GM23338 (cell line): ENCODE measurements at regions not wholly inside any gene's neighbourhood (a gene's known extent, or its start where the extent isn't known, plus 50 kb on each side); places are given as distances from the start of the nearest gene placed in this dataset.
A peak's percentile ranks its signal among the peaks of the same experiment; 100 is the strongest.

Experiments
- ATAC-seq: fragments of 200-7000 bp; cut with Tn5 transposase; 3 replicates; pipeline ENCODE4 v1.9.1; 2020
- DNase-seq: peaks from one replicate; pipeline ENCODE4 v3.0.0-alpha.2; 2015; ENCODE audit warnings: low spot score
- H2AFZ ChIP-seq: fragments of 200-600 bp; sonication (generic); 2 replicates; pipeline ENCODE4 v1.8.0; 2016; ENCODE audit warnings: antibody characterized with exemption, mild to moderate bottlenecking, moderate library complexity
- H3F3A ChIP-seq: fragments of 200-600 bp; sonication (generic); replicated peaks from 2 replicates; pipeline ENCODE4 v1.8.0; 2017; ENCODE audit warnings: antibody characterized with exemption, mixed run types, low read depth
- H3K27ac ChIP-seq: fragments of 200-600 bp; sonication (generic); 2 replicates; pipeline ENCODE4 v1.6.1; 2016; ENCODE audit warnings: low read depth
- H3K27me3 ChIP-seq: fragments of 200-600 bp; sonication (generic); 2 replicates; pipeline ENCODE4 v1.8.0; 2016; ENCODE audit warnings: mild to moderate bottlenecking, mixed run types, moderate library complexity; ENCODE audit not compliant: insufficient read depth
- H3K36me3 ChIP-seq: fragments of 200-600 bp; sonication (generic); 2 replicates; pipeline ENCODE4 v1.8.0; 2016; ENCODE audit warnings: mild to moderate bottlenecking; ENCODE audit not compliant: insufficient read depth
- H3K4me1 ChIP-seq: fragments of 200-600 bp; sonication (generic); 2 replicates; pipeline ENCODE4 v1.8.0; 2016; ENCODE audit warnings: mild to moderate bottlenecking, moderate library complexity; ENCODE audit not compliant: insufficient read depth
- H3K4me2 ChIP-seq: fragments of 200-600 bp; sonication (generic); 2 replicates; pipeline ENCODE4 v1.7.1; 2017; ENCODE audit warnings: mixed run types
- H3K4me3 ChIP-seq: fragments of 200-600 bp; sonication (generic); 2 replicates; pipeline ENCODE4 v1.6.1; 2016; ENCODE audit warnings: mixed run types
- H3K79me2 ChIP-seq: fragments of 200-600 bp; sonication (generic); replicated peaks from 2 replicates; pipeline ENCODE4 v1.8.0; 2017; ENCODE audit warnings: mild to moderate bottlenecking; ENCODE audit not compliant: insufficient read depth
- H3K9me2 ChIP-seq: fragments of 200-600 bp; sonication (generic); 2 replicates; pipeline ENCODE4 v1.8.0; 2017; ENCODE audit not compliant: insufficient read depth
- H4K20me1 ChIP-seq: fragments of 200-600 bp; sonication (generic); replicated peaks from 2 replicates; pipeline ENCODE4 v1.8.0; 2017; ENCODE audit warnings: mild to moderate bottlenecking; ENCODE audit not compliant: insufficient read depth
- H3K27ac Mint-ChIP-seq: 2 replicates; pipeline ENCODE4 v1.8.0; 2020; ENCODE audit warnings: inconsistent platforms, mild to moderate bottlenecking, moderate library complexity, mixed read lengths
- H3K27me3 Mint-ChIP-seq: 3 replicates; pipeline ENCODE4 v1.8.0; 2022; ENCODE audit warnings: low read depth, mild to moderate bottlenecking, moderate library complexity, mixed read lengths, inconsistent platforms; ENCODE audit not compliant: insufficient read depth, poor library complexity
- H3K36me3 Mint-ChIP-seq: 3 replicates; pipeline ENCODE4 v1.8.0; 2021; ENCODE audit warnings: low read depth, mild to moderate bottlenecking, inconsistent platforms, moderate library complexity, mixed read lengths
- H3K4me1 Mint-ChIP-seq: 3 replicates; pipeline ENCODE4 v1.8.0; 2020; ENCODE audit warnings: mild to moderate bottlenecking, inconsistent platforms, mixed read lengths
- H3K4me3 Mint-ChIP-seq: 3 replicates; pipeline ENCODE4 v1.8.0; 2021; ENCODE audit warnings: moderate library complexity, mild to moderate bottlenecking, inconsistent platforms, mixed read lengths
- H3K9me3 Mint-ChIP-seq: 3 replicates; pipeline ENCODE4 v1.8.0; 2020; ENCODE audit warnings: moderate library complexity, mild to moderate bottlenecking, inconsistent platforms, mixed read lengths
- CREB1 ChIP-seq: fragments of 250-450 bp; sonication (Bioruptor Pico); IDR thresholded peaks from 2 replicates; pipeline ENCODE4 v1.5.0; 2020; ENCODE audit warnings: low read depth, mild to moderate bottlenecking, moderate library complexity
- EZH2phosphoT487 ChIP-seq: fragments of 200-600 bp; sonication (generic); IDR thresholded peaks from one replicate; pipeline ENCODE4 v1.8.1; 2018; ENCODE audit warnings: antibody characterized with exemption; ENCODE audit not compliant: unreplicated experiment
- JUNB ChIP-seq: IDR thresholded peaks from one replicate; pipeline ENCODE4 v1.6.1; 2016; ENCODE audit warnings: antibody characterized with exemption; ENCODE audit not compliant: unreplicated experiment
- POLR2AphosphoS5 ChIP-seq: IDR thresholded peaks from 2 replicates; pipeline ENCODE4 v1.6.1; 2016; ENCODE audit warnings: antibody characterized with exemption, low read depth
- STAT1 ChIP-seq: IDR thresholded peaks from one replicate; pipeline ENCODE4 v1.6.1; 2016; ENCODE audit warnings: antibody characterized with exemption; ENCODE audit not compliant: unreplicated experiment
- ZNF114 ChIP-seq: fragments of 250-450 bp; sonication (Bioruptor Pico); IDR thresholded peaks from 2 replicates; pipeline ENCODE4 v1.5.0; 2020; ENCODE audit warnings: mild to moderate bottlenecking, moderate library complexity
- ZNF331 ChIP-seq: fragments of 250-450 bp; sonication (Bioruptor Pico); IDR thresholded peaks from 2 replicates; pipeline ENCODE4 v1.5.0; 2020; ENCODE audit warnings: low read depth, mild to moderate bottlenecking, moderate library complexity
- TF ChIP-seq, protein P1 (sequence below): fragments of 250-450 bp; sonication (Bioruptor Pico); IDR thresholded peaks from 2 replicates; pipeline ENCODE4 v1.5.0; 2020; ENCODE audit warnings: mild to moderate bottlenecking, moderate library complexity
- TF ChIP-seq, protein P2 (sequence below): IDR thresholded peaks from 2 replicates; pipeline ENCODE4 v1.6.1; 2016; ENCODE audit warnings: antibody characterized with exemption
- TF ChIP-seq, protein P3 (sequence below): IDR thresholded peaks from one replicate; pipeline ENCODE4 v1.6.1; 2018; ENCODE audit warnings: antibody characterized with exemption; ENCODE audit not compliant: unreplicated experiment

DNA sequence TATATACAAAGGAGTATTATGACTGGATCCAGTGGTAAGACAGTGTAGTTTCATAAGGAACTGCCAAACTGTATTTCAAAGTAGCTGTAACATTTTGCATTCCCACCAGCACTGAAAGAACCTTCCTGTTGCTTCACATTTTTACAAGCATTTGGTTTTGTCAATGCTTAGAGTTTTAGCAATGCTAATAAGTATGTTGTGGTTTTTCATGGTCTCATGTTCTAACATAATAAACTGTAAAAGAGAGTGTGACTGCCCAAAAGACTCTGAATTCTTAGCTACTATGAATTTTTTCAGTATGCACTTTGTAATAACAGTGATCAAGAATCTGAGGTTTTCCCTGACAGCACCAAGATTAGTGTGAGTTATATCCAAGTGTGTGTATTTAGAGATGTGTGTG, 604.2 kb downstream of the XIRP2 start:
- no peak for DNase-seq
- peaks cover 18% of the 10 kb centered on the region for H3K4me1 Mint-ChIP-seq

DNA sequence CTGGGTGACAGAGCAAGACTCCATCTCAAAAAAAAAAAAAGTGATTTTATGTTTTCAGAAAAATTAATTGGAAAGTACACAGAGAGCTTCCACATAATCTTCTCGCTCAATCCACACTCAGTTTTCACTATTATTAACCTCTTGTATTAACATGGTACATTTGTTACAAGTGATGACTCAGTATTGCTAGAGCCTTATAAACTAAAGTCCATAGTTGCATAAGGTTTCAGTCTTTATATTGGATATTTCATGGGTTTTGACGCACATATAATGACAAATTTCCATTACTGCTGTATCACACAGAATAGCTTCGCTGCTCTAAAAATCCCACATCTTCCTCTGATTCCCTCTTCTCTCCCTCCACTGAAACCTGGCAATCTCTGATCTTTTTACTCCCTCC, 603.5 kb downstream of the XIRP2 start:
- Histone ChIP-seq H3K36me3 (no peaks in the 10 kb centered on the region), H4K20me1 (peaks cover under 1% of the 10 kb centered on the region), H3F3A (no peaks in the 10 kb centered on the region), H3K27ac (no peak overlapping the region), H3K4me3 (no peak overlapping the region), H3K79me2 (peaks cover 26% of the 10 kb centered on the region), H3K4me1 (peaks cover 18% of the 10 kb centered on the region; the same call in 1 of the 2 replicates), H3K9me2 (no peaks in the 10 kb centered on the region), H3K27me3 (no peaks in the 10 kb centered on the region), H3K4me2 (no peak overlapping the region), H2AFZ (no peak overlapping the region)
- Mint-ChIP-seq H3K36me3 (peaks cover 12% of the 10 kb centered on the region; the same call in 1 of the 3 replicates), H3K27me3 (no peaks in the 10 kb centered on the region), H3K4me3 (no peak overlapping the region), H3K27ac (peak overlapping the region; percentile 19; the same call in 1 of the 2 replicates), H3K4me1 (peaks cover 17% of the 10 kb centered on the region), H3K9me3 (no peaks in the 10 kb centered on the region)
- DNase-seq (no peak), ATAC-seq (no peak)
- TF ChIP-seq, protein P1, sequence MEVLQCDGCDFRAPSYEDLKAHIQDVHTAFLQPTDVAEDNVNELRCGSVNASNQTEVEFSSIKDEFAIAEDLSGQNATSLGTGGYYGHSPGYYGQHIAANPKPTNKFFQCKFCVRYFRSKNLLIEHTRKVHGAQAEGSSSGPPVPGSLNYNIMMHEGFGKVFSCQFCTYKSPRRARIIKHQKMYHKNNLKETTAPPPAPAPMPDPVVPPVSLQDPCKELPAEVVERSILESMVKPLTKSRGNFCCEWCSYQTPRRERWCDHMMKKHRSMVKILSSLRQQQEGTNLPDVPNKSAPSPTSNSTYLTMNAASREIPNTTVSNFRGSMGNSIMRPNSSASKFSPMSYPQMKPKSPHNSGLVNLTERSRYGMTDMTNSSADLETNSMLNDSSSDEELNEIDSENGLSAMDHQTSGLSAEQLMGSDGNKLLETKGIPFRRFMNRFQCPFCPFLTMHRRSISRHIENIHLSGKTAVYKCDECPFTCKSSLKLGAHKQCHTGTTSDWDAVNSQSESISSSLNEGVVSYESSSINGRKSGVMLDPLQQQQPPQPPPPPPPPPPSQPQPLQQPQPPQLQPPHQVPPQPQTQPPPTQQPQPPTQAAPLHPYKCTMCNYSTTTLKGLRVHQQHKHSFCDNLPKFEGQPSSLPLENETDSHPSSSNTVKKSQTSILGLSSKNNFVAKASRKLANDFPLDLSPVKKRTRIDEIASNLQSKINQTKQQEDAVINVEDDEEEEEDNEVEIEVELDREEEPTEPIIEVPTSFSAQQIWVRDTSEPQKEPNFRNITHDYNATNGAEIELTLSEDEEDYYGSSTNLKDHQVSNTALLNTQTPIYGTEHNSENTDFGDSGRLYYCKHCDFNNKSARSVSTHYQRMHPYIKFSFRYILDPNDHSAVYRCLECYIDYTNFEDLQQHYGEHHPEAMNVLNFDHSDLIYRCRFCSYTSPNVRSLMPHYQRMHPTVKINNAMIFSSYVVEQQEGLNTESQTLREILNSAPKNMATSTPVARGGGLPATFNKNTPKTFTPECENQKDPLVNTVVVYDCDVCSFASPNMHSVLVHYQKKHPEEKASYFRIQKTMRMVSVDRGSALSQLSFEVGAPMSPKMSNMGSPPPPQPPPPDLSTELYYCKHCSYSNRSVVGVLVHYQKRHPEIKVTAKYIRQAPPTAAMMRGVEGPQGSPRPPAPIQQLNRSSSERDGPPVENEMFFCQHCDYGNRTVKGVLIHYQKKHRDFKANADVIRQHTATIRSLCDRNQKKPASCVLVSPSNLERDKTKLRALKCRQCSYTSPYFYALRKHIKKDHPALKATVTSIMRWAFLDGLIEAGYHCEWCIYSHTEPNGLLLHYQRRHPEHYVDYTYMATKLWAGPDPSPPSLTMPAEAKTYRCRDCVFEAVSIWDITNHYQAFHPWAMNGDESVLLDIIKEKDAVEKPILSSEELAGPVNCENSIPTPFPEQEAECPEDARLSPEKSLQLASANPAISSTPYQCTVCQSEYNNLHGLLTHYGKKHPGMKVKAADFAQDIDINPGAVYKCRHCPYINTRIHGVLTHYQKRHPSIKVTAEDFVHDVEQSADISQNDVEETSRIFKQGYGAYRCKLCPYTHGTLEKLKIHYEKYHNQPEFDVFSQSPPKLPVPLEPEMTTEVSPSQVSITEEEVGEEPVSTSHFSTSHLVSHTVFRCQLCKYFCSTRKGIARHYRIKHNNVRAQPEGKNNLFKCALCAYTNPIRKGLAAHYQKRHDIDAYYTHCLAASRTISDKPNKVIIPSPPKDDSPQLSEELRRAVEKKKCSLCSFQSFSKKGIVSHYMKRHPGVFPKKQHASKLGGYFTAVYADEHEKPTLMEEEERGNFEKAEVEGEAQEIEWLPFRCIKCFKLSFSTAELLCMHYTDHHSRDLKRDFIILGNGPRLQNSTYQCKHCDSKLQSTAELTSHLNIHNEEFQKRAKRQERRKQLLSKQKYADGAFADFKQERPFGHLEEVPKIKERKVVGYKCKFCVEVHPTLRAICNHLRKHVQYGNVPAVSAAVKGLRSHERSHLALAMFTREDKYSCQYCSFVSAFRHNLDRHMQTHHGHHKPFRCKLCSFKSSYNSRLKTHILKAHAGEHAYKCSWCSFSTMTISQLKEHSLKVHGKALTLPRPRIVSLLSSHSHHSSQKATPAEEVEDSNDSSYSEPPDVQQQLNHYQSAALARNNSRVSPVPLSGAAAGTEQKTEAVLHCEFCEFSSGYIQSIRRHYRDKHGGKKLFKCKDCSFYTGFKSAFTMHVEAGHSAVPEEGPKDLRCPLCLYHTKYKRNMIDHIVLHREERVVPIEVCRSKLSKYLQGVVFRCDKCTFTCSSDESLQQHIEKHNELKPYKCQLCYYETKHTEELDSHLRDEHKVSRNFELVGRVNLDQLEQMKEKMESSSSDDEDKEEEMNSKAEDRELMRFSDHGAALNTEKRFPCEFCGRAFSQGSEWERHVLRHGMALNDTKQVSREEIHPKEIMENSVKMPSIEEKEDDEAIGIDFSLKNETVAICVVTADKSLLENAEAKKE (CRISPR knock-in tag) = no peak
- TF ChIP-seq ZNF331 = no peak
- no peak for TF ChIP-seq STAT1
- no peak for TF ChIP-seq CREB1 (CRISPR knock-in tag)
- TF ChIP-seq, protein P2, sequence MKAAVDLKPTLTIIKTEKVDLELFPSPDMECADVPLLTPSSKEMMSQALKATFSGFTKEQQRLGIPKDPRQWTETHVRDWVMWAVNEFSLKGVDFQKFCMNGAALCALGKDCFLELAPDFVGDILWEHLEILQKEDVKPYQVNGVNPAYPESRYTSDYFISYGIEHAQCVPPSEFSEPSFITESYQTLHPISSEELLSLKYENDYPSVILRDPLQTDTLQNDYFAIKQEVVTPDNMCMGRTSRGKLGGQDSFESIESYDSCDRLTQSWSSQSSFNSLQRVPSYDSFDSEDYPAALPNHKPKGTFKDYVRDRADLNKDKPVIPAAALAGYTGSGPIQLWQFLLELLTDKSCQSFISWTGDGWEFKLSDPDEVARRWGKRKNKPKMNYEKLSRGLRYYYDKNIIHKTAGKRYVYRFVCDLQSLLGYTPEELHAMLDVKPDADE = no peak
- TF ChIP-seq ZNF114 (CRISPR knock-in tag) = no peak
- TF ChIP-seq EZH2phosphoT487 = no peak
- no peak for TF ChIP-seq POLR2AphosphoS5
- no peak for TF ChIP-seq JUNB

More for the DNA sequence above, 604.2 kb downstream of the XIRP2 start:
- Histone ChIP-seq H3K27ac (no peak overlapping the region), H3K4me3 (no peak overlapping the region), H3K4me2 (no peak overlapping the region), H3K36me3 (no peaks in the 10 kb centered on the region), H3F3A (no peaks in the 10 kb centered on the region), H3K79me2 (peaks cover 19% of the 10 kb centered on the region), H3K27me3 (no peaks in the 10 kb centered on the region), H3K9me2 (no peaks in the 10 kb centered on the region), H4K20me1 (peaks cover 7% of the 10 kb centered on the region; the same call in 1 of the 2 replicates), H3K4me1 (peaks cover 23% of the 10 kb centered on the region; the same call in 1 of the 2 replicates), H2AFZ (no peak overlapping the region)
- Mint-ChIP-seq H3K27ac (no peak overlapping the region), H3K9me3 (no peaks in the 10 kb centered on the region), H3K4me3 (no peak overlapping the region), H3K27me3 (peaks cover 2% of the 10 kb centered on the region), H3K36me3 (peaks cover 12% of the 10 kb centered on the region; the same call in 1 of the 3 replicates)
- TF ChIP-seq, protein P3, sequence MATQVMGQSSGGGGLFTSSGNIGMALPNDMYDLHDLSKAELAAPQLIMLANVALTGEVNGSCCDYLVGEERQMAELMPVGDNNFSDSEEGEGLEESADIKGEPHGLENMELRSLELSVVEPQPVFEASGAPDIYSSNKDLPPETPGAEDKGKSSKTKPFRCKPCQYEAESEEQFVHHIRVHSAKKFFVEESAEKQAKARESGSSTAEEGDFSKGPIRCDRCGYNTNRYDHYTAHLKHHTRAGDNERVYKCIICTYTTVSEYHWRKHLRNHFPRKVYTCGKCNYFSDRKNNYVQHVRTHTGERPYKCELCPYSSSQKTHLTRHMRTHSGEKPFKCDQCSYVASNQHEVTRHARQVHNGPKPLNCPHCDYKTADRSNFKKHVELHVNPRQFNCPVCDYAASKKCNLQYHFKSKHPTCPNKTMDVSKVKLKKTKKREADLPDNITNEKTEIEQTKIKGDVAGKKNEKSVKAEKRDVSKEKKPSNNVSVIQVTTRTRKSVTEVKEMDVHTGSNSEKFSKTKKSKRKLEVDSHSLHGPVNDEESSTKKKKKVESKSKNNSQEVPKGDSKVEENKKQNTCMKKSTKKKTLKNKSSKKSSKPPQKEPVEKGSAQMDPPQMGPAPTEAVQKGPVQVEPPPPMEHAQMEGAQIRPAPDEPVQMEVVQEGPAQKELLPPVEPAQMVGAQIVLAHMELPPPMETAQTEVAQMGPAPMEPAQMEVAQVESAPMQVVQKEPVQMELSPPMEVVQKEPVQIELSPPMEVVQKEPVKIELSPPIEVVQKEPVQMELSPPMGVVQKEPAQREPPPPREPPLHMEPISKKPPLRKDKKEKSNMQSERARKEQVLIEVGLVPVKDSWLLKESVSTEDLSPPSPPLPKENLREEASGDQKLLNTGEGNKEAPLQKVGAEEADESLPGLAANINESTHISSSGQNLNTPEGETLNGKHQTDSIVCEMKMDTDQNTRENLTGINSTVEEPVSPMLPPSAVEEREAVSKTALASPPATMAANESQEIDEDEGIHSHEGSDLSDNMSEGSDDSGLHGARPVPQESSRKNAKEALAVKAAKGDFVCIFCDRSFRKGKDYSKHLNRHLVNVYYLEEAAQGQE = no peak
- no peak for ATAC-seq
